HepG2 (cell line): ENCODE measurements at regions not wholly inside any gene's neighbourhood (a gene's known extent, or its start where the extent isn't known, plus 50 kb on each side); places are given as distances from the start of the nearest gene placed in this dataset.

Source experiments
- ATAC-seq: fragments of 200-7000 bp; cut with Tn5 transposase; 3 replicates; pipeline ENCODE4 v1.9.1; 2020; ENCODE audit warnings: mild to moderate bottlenecking, moderate library complexity
- BruUV-seq: library from RNA; stranded (reverse); fragments of 400-500 nt; replicated peaks from 2 replicates; lab custom pipeline; 2021; lab: Mats Ljungman, UMichigan
- CTCF ChIA-PET: fragments of 300-600 bp; formaldehyde crosslinking; extraction: SDS; loops from one replicate; lab custom pipeline; 2021; ENCODE audit warnings: low total read pairs, inconsistent platforms, low intra/inter-chr PET ratio; lab: Yijun Ruan, JAX
- POLR2A ChIA-PET: fragments of 350-600 bp; sonication (Branson Sonifier 250); formaldehyde crosslinking; loops from one replicate; lab custom pipeline; 2020; ENCODE audit warnings: antibody characterized with exemption, inconsistent platforms; lab: Yijun Ruan, JAX
- DNase-seq: peaks from one replicate; pipeline ENCODE4 v3.0.0-alpha.2; 2015; ENCODE audit warnings: low spot score
- FAIRE-seq: peaks from 3 replicates; lab custom pipeline; 2011; peaks lifted over from hg19 to GRCh38; lab: Jason Lieb, UNC
- H2AFZ ChIP-seq: one replicate; pipeline ENCODE4 v1.6.1; 2011; ENCODE audit warnings: low read length, inconsistent platforms
- H3K27ac ChIP-seq: fragments of 300-600 bp; 3 replicates; pipeline ENCODE4 v1.8.0; 2011; ENCODE audit warnings: mixed run types, mild to moderate bottlenecking, mixed read lengths, low read length, inconsistent platforms; ENCODE audit not compliant: insufficient read depth; ENCODE audit errors: extremely low read length
- H3K27me3 ChIP-seq, 2 experiments: fragments of 200-600 bp in 1 of 2; 2 replicates in 1 of 2; 3 replicates in 1 of 2; pipeline versions ENCODE4 v1.6.0 to v1.8.0; 2011; ENCODE audit warnings: low read length in 2 of 2, mild to moderate bottlenecking in 2 of 2, moderate library complexity in 2 of 2, inconsistent platforms in 1 of 2; ENCODE audit not compliant: insufficient read depth in 2 of 2, control insufficient read depth in 1 of 2
- H3K36me3 ChIP-seq, 2 experiments: fragments of 200-600 bp in 1 of 2; replicated peaks in 1 of 2; 2 replicates in 1 of 2; 3 replicates in 1 of 2; pipeline versions ENCODE4 v1.5.1 to v1.8.0; 2011; ENCODE audit warnings: low read length in 2 of 2, inconsistent platforms in 1 of 2; ENCODE audit not compliant: insufficient read depth in 2 of 2, control insufficient read depth in 1 of 2
- H3K4me1 ChIP-seq: 2 replicates; pipeline ENCODE4 v1.5.1; 2012; ENCODE audit warnings: low read length, inconsistent platforms; ENCODE audit not compliant: insufficient read depth
- H3K4me2 ChIP-seq: 2 replicates; pipeline ENCODE4 v1.6.0; 2011; ENCODE audit warnings: low read depth, low read length, inconsistent platforms
- H3K4me3 ChIP-seq, 3 experiments: fragments of 200-600 bp in 1 of 3; sonication (generic), shearing (Covaris generic) in 1 of 3; replicated peaks in 1 of 3; 2 replicates each; pipeline ENCODE4 v1.5.1; 2011 to 2016; ENCODE audit warnings: low read length in 3 of 3, inconsistent platforms in 2 of 3, low read depth in 2 of 3, mild to moderate bottlenecking in 2 of 3, control low read depth in 1 of 3, mixed read lengths in 1 of 3; ENCODE audit not compliant: insufficient read depth in 1 of 3
- H3K79me2 ChIP-seq: one replicate; pipeline ENCODE4 v1.6.1; 2011; ENCODE audit warnings: low read length, inconsistent platforms; ENCODE audit not compliant: insufficient read depth
- H3K9ac ChIP-seq: 2 replicates; pipeline ENCODE4 v1.6.0; 2011; ENCODE audit warnings: mild to moderate bottlenecking, low read depth, low read length, inconsistent platforms; ENCODE audit not compliant: insufficient read depth
- H3K9me3 ChIP-seq: 2 replicates; pipeline ENCODE4 v1.5.1; 2012; ENCODE audit warnings: mild to moderate bottlenecking, low read length
- H4K20me1 ChIP-seq: 2 replicates; pipeline ENCODE4 v1.6.0; 2011; ENCODE audit warnings: inconsistent platforms, mild to moderate bottlenecking, low read length, moderate library complexity; ENCODE audit not compliant: insufficient read depth
- DPF2 ChIP-seq: sonication (generic); formaldehyde crosslinking; IDR thresholded peaks from 2 replicates; pipeline ENCODE4 v1.4.0; 2020; ENCODE audit warnings: mild to moderate bottlenecking, low read depth, missing genetic modification reagents, borderline replicate concordance
- MED8 ChIP-seq: sonication (generic); formaldehyde crosslinking; IDR thresholded peaks from 2 replicates; pipeline ENCODE4 v1.8.1; 2023; ENCODE audit warnings: mild to moderate bottlenecking, missing genetic modification reagents; ENCODE audit not compliant: insufficient replicate concordance
- NFE2 ChIP-seq: sonication (generic); formaldehyde crosslinking; IDR thresholded peaks from 2 replicates; pipeline ENCODE4 v1.4.0; 2020; ENCODE audit warnings: missing genetic modification reagents
- ZNF232 ChIP-seq: sonication (generic); formaldehyde crosslinking; IDR thresholded peaks from 2 replicates; pipeline ENCODE4 v1.4.0; 2020; ENCODE audit warnings: missing genetic modification reagents, borderline replicate concordance
- ZNF468 ChIP-seq: sonication (generic); formaldehyde crosslinking; IDR thresholded peaks from 2 replicates; pipeline ENCODE4 v1.8.0; 2022; ENCODE audit warnings: mild to moderate bottlenecking, moderate library complexity, missing genetic modification reagents
- ZSCAN22 ChIP-seq: sonication (generic); formaldehyde crosslinking; IDR thresholded peaks from 2 replicates; pipeline ENCODE4 v1.4.0; 2020; ENCODE audit warnings: mild to moderate bottlenecking, missing genetic modification reagents
- WGBS: methylation state at CpG from one replicate; pipeline ENCODE4 v1.1.6; 2017; ENCODE audit warnings: low lambda C conversion rate; 5-methylcytosine and 5-hydroxymethylcytosine counted together
- in situ Hi-C: cut with HindIII; loops from 2 replicates; pipeline ENCODE4 v1.10.0; 2017; ENCODE audit warnings: low pct_unique_long_range_greater_than_20kb; ENCODE audit not compliant: extremely low pct_ligation_motif_present
- intact Hi-C: fragments of 100-400 bp; cut with micrococcal nuclease; formaldehyde crosslinking; loops from one replicate; pipeline ENCODE4 v1.10.0; 2022; ENCODE audit not compliant: unreplicated experiment
- TF ChIP-seq, protein P1 (sequence below), 2 experiments: fragments of 450-650 bp in 1 of 2; sonication (generic) in 1 of 2; formaldehyde crosslinking in 1 of 2; IDR thresholded peaks; 2 replicates each; pipeline versions ENCODE4 v1.6.1 to v1.8.0; 2016 to 2022; ENCODE audit warnings: antibody characterized with exemption in 1 of 2, mild to moderate bottlenecking in 1 of 2, missing genetic modification reagents in 1 of 2
- TF ChIP-seq, protein P2 (sequence below): sonication (generic); formaldehyde crosslinking; IDR thresholded peaks from 2 replicates; pipeline ENCODE4 v1.8.1; 2023; ENCODE audit warnings: mild to moderate bottlenecking, moderate library complexity, missing genetic modification reagents
- TF ChIP-seq, protein P3 (sequence below): sonication (generic); formaldehyde crosslinking; IDR thresholded peaks from 2 replicates; pipeline ENCODE4 v1.8.0; 2022; ENCODE audit warnings: mild to moderate bottlenecking, missing genetic modification reagents; ENCODE audit not compliant: insufficient replicate concordance
- TF ChIP-seq, protein P4 (sequence below): IDR thresholded peaks from 2 replicates; pipeline ENCODE4 v1.6.1; 2016; ENCODE audit warnings: missing compliant biosample characterization, missing genetic modification reagents, borderline replicate concordance

DNA sequence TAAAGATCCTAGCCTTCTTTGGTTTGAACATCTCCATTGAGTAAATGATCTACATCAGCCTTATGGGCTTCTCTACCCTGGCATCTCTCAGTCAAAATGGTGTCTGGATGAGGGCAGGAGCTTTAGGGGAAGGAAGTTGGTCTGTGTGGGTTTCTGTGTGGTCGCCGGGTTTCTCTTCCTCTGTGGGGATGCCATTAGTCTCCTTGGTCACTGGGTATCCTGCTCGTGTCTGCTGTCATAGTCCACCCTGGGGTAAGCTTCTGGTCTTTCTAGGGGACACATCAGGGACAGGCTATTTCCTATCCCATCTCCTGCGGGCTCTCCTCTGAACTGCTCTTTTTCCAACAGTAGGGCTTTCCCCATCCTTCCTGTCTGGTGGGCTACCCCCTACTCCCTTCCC, 150.3 kb upstream of the NPY start (continued):
- TF ChIP-seq, protein P1, sequence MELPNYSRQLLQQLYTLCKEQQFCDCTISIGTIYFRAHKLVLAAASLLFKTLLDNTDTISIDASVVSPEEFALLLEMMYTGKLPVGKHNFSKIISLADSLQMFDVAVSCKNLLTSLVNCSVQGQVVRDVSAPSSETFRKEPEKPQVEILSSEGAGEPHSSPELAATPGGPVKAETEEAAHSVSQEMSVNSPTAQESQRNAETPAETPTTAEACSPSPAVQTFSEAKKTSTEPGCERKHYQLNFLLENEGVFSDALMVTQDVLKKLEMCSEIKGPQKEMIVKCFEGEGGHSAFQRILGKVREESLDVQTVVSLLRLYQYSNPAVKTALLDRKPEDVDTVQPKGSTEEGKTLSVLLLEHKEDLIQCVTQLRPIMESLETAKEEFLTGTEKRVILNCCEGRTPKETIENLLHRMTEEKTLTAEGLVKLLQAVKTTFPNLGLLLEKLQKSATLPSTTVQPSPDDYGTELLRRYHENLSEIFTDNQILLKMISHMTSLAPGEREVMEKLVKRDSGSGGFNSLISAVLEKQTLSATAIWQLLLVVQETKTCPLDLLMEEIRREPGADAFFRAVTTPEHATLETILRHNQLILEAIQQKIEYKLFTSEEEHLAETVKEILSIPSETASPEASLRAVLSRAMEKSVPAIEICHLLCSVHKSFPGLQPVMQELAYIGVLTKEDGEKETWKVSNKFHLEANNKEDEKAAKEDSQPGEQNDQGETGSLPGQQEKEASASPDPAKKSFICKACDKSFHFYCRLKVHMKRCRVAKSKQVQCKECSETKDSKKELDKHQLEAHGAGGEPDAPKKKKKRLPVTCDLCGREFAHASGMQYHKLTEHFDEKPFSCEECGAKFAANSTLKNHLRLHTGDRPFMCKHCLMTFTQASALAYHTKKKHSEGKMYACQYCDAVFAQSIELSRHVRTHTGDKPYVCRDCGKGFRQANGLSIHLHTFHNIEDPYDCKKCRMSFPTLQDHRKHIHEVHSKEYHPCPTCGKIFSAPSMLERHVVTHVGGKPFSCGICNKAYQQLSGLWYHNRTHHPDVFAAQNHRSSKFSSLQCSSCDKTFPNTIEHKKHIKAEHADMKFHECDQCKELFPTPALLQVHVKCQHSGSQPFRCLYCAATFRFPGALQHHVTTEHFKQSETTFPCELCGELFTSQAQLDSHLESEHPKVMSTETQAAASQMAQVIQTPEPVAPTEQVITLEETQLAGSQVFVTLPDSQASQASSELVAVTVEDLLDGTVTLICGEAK (IDR thresholded peaks at IDR 0.05), result no peak
- TF ChIP-seq, protein P1 (CRISPR knock-in tag; IDR thresholded peaks at IDR 0.05), result no peak
- TF ChIP-seq ZSCAN22 (CRISPR knock-in tag) (no peak), MED8 (CRISPR knock-in tag) (no peak)

DNA sequence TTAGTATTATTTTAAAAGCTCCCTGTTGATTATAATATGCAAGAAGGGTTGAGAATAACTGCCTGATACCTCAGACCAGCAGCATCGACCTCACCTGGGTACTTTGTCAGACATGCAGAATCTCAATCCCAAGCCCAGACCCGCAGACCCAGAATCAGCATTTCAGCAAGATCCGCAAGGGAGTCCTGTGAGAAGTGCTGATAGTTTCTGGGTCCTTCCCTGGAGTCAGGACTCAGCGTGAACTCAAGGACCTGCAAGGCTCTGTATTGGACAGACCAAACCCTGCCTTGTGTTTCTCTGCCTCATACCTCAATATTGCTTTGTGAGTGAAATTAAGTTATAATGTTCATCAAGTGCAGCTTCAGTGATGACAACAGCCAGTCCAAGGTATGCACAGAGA, 149.5 kb upstream of the NPY start:
- Histone ChIP-seq H3K4me2 (no peak overlapping the region), H3K79me2 (no peaks in the 10 kb centered on the region), H3K4me1 (no peaks in the 10 kb centered on the region), H3K27ac (no peak overlapping the region), H3K9ac (no peak overlapping the region), H3K9me3 (no peaks in the 10 kb centered on the region), H3K4me3 (no peak overlapping the region), H2AFZ (no peak overlapping the region), H4K20me1 (no peaks in the 10 kb centered on the region), H3K27me3 (no peaks in the 10 kb centered on the region), H3K36me3 (no peaks in the 10 kb centered on the region)
- no peak for ATAC-seq
- 55% methylated on average over 4 of the region's 4 CpGs for WGBS
- in situ Hi-C loops (no loop called here), intact Hi-C loops (no loop called here)
- no TSS peak for BruUV-seq
- DNase-seq, result no peak
- ChIA-PET CTCF (no interaction called here), POLR2A (no interaction called here)
- no peak for FAIRE-seq
- TF ChIP-seq NFE2 (CRISPR knock-in tag), result no peak
- TF ChIP-seq, protein P2, sequence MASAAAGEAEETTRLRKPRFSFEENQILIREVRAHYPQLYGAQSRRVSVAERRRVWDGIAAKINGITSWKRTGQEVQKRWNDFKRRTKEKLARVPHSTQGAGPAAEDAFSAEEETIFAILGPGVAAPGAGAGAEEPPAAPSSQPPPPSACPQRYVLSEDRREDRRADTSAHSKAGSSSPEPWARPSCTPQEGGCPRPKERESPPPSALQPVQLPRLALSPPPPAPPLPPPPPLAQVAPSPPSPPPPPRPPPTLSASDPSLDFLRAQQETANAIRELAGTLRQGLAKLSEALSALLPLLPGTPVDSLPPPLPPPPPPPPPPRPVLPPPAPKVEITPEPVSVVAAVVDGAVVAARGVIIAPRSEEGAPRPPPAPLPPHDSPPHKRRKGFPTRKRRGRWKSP (CRISPR knock-in tag), result no peak
- no peak for TF ChIP-seq ZNF468 (CRISPR knock-in tag)
- TF ChIP-seq, protein P3, sequence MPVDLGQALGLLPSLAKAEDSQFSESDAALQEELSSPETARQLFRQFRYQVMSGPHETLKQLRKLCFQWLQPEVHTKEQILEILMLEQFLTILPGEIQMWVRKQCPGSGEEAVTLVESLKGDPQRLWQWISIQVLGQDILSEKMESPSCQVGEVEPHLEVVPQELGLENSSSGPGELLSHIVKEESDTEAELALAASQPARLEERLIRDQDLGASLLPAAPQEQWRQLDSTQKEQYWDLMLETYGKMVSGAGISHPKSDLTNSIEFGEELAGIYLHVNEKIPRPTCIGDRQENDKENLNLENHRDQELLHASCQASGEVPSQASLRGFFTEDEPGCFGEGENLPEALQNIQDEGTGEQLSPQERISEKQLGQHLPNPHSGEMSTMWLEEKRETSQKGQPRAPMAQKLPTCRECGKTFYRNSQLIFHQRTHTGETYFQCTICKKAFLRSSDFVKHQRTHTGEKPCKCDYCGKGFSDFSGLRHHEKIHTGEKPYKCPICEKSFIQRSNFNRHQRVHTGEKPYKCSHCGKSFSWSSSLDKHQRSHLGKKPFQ (CRISPR knock-in tag), result no peak
- TF ChIP-seq DPF2 (CRISPR knock-in tag), result no peak
- TF ChIP-seq, protein P4, sequence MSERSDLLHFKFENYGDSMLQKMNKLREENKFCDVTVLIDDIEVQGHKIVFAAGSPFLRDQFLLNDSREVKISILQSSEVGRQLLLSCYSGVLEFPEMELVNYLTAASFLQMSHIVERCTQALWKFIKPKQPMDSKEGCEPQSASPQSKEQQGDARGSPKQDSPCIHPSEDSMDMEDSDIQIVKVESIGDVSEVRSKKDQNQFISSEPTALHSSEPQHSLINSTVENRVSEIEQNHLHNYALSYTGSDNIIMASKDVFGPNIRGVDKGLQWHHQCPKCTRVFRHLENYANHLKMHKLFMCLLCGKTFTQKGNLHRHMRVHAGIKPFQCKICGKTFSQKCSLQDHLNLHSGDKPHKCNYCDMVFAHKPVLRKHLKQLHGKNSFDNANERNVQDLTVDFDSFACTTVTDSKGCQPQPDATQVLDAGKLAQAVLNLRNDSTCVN (CRISPR knock-in tag), result no peak
- TF ChIP-seq ZNF232 (CRISPR knock-in tag), result no peak
